K562 (cell line): ENCODE measurements at regions not wholly inside any gene's neighbourhood (a gene's known extent, or its start where the extent isn't known, plus 50 kb on each side); places are given as distances from the start of the nearest gene placed in this dataset.

Experiments
- CBFA2T3 ChIP-seq: fragments of 450-650 bp; IDR thresholded peaks from 2 replicates; pipeline ENCODE4 v1.6.1; 2017
- CEBPB ChIP-seq: fragments of 450-650 bp; IDR thresholded peaks from 2 replicates; pipeline ENCODE4 v1.6.1; 2016; ENCODE audit warnings: missing genetic modification characterization, missing compliant biosample characterization
- HDAC1 ChIP-seq, 2 experiments: fragments of 450-650 bp; IDR thresholded peaks; 2 replicates each; pipeline ENCODE4 v1.6.1; 2016 to 2017; ENCODE audit warnings: inconsistent platforms in 1 of 2, mild to moderate bottlenecking in 1 of 2, moderate library complexity in 1 of 2
- NR1H2 ChIP-seq: sonication (generic); formaldehyde crosslinking; IDR thresholded peaks from 2 replicates; pipeline ENCODE4 v1.4.0; 2020; ENCODE audit warnings: mild to moderate bottlenecking, missing genetic modification reagents
- PHF20 ChIP-seq: fragments of 450-650 bp; IDR thresholded peaks from 2 replicates; pipeline ENCODE4 v1.6.1; 2018; ENCODE audit not compliant: partially characterized antibody
- RBM17 ChIP-seq: fragments of 200-400 bp; formaldehyde crosslinking; IDR thresholded peaks from 2 replicates; pipeline ENCODE4 v1.6.1; 2017; ENCODE audit warnings: low read depth, mild to moderate bottlenecking, low read length, borderline replicate concordance
- REST ChIP-seq, 2 experiments: fragments of 450-650 bp; formaldehyde crosslinking in 1 of 2; IDR thresholded peaks; 2 replicates each; pipeline versions ENCODE4 v1.4.0 to v1.6.1; 2014 to 2020; ENCODE audit warnings: mild to moderate bottlenecking in 2 of 2, borderline replicate concordance in 1 of 2, low read depth in 1 of 2
- TAL1 ChIP-seq: fragments of 450-650 bp; IDR thresholded peaks from 2 replicates; pipeline ENCODE4 v1.6.1; 2016; ENCODE audit warnings: mild to moderate bottlenecking
- TCF7 ChIP-seq: sonication (generic); IDR thresholded peaks from 2 replicates; pipeline ENCODE4 v1.6.1; 2016; ENCODE audit warnings: antibody characterized with exemption, borderline replicate concordance
- ZNF77 ChIP-seq: fragments of 250-450 bp; sonication (Bioruptor Pico); IDR thresholded peaks from 2 replicates; pipeline ENCODE4 v1.5.0; 2020
- TF ChIP-seq, protein P1 (sequence below), 3 experiments: fragments of 200-800 bp in 1 of 3; fragments of 250-450 bp in 1 of 3; fragments of 450-650 bp in 1 of 3; sonication (Bioruptor Pico) in 1 of 3; sonication (Bioruptor generic) in 1 of 3; formaldehyde crosslinking in 1 of 3; IDR thresholded peaks; 2 replicates each; pipeline versions ENCODE4 v1.6.1 to v1.8.0; 2016 to 2022; ENCODE audit warnings: mild to moderate bottlenecking in 2 of 3, missing genetic modification characterization in 2 of 3, missing compliant biosample characterization in 1 of 3, moderate library complexity in 1 of 3

- no peak for TF ChIP-seq REST (IDR thresholded peaks at IDR 0.05; ENCODE audit: borderline replicate concordance)
- TF ChIP-seq REST (CRISPR knock-in tag; IDR thresholded peaks at IDR 0.05; ENCODE audit: low read depth), result no peak
- no peak for TF ChIP-seq RBM17
- TF ChIP-seq ZNF77 (CRISPR knock-in tag), result no peak
- TF ChIP-seq TAL1, result peak; percentile 25; the same call in 1 of the 2 replicates
- TF ChIP-seq, protein P1, sequence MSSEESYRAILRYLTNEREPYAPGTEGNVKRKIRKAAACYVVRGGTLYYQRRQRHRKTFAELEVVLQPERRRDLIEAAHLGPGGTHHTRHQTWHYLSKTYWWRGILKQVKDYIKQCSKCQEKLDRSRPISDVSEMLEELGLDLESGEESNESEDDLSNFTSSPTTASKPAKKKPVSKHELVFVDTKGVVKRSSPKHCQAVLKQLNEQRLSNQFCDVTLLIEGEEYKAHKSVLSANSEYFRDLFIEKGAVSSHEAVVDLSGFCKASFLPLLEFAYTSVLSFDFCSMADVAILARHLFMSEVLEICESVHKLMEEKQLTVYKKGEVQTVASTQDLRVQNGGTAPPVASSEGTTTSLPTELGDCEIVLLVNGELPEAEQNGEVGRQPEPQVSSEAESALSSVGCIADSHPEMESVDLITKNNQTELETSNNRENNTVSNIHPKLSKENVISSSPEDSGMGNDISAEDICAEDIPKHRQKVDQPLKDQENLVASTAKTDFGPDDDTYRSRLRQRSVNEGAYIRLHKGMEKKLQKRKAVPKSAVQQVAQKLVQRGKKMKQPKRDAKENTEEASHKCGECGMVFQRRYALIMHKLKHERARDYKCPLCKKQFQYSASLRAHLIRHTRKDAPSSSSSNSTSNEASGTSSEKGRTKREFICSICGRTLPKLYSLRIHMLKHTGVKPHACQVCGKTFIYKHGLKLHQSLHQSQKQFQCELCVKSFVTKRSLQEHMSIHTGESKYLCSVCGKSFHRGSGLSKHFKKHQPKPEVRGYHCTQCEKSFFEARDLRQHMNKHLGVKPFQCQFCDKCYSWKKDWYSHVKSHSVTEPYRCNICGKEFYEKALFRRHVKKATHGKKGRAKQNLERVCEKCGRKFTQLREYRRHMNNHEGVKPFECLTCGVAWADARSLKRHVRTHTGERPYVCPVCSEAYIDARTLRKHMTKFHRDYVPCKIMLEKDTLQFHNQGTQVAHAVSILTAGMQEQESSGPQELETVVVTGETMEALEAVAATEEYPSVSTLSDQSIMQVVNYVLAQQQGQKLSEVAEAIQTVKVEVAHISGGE (CRISPR knock-in tag; IDR thresholded peaks at IDR 0.05), result no peak
- TF ChIP-seq TCF7, result no peak
- TF ChIP-seq HDAC1 (IDR thresholded peaks at IDR 0.05), result no peak
- TF ChIP-seq PHF20, result no peak
- TF ChIP-seq NR1H2 (CRISPR knock-in tag), result no peak
- TF ChIP-seq CEBPB (tag), result no peak
- peak; percentile 22; the same call in 1 of the 2 replicates for TF ChIP-seq CBFA2T3
These were observed 414.7 kb upstream of the PROX1 start (continued) for GRCh38 chr1:213572912-213573647.
